GM10248 (cell line): ENCODE measurements at regions not wholly inside any gene's neighbourhood (a gene's known extent, or its start where the extent isn't known, plus 50 kb on each side); places are given as distances from the start of the nearest gene placed in this dataset.

ENCODE experiments used
- CTCF ChIA-PET: fragments of 300-600 bp; sonication (Branson Sonifier 250); formaldehyde crosslinking; extraction: SDS; loops from one replicate; lab custom pipeline; 2021; ENCODE audit warnings: antibody characterized with exemption; lab: Yijun Ruan, JAX
- POLR2A ChIA-PET: fragments of 350-650 bp; sonication (Branson Sonifier 250); formaldehyde crosslinking; extraction: SDS; loops from one replicate; lab custom pipeline; 2020; ENCODE audit warnings: antibody characterized with exemption; lab: Yijun Ruan, JAX
- DNase-seq: peaks from one replicate; pipeline ENCODE4 v3.0.0; 2012; ENCODE audit errors: extremely low spot score
- CTCF ChIP-seq: IDR thresholded peaks from 2 replicates; pipeline ENCODE4 v1.5.1; 2012; ENCODE audit warnings: mild to moderate bottlenecking, low read depth; ENCODE audit errors: extremely low read depth, missing control alignments, control extremely low read depth

GRCh38 chr1:168400139-168400538, 119.5 kb downstream of the TBX19 start:
- POLR2A ChIA-PET = no interaction called here
- CTCF ChIA-PET = interaction anchor here (1.0 to 1.3 kb wide), 2 partner anchors 58 to 948 kb away, joined by 3 to 4 read pairs; no protein-coding TSS in a partner anchor
- DNase-seq = no peak
- no peak for TF ChIP-seq CTCF

- CTCF ChIA-PET = no interaction called here
- DNase-seq = no peak
- POLR2A ChIA-PET = no interaction called here
- TF ChIP-seq CTCF = no peak
Observed at GRCh38 chr1:168397806-168398205, 117.1 kb downstream of the TBX19 start.

GRCh38 chr1:168396940-168397684, 116.4 kb downstream of the TBX19 start:
- TF ChIP-seq CTCF = no peak
- CTCF ChIA-PET = interaction anchor here (0.7 kb wide), 1 partner anchor 737 kb away, joined by 3 read pairs; no protein-coding TSS in a partner anchor

GRCh38 chr1:168396508-168396907, 115.8 kb downstream of the TBX19 start:
- CTCF ChIA-PET = no interaction called here
- no peak for TF ChIP-seq CTCF
- DNase-seq = no peak
- POLR2A ChIA-PET = no interaction called here

More at GRCh38 chr1:168396940-168397684, 116.4 kb downstream of the TBX19 start:
- DNase-seq = no peak
- POLR2A ChIA-PET = no interaction called here

- no peak for TF ChIP-seq CTCF
- no peak for DNase-seq
- POLR2A ChIA-PET = no interaction called here
- CTCF ChIA-PET = interaction anchor here (1.1 kb wide), 1 partner anchor 20 kb away, joined by 3 read pairs; no protein-coding TSS in a partner anchor
Observed at GRCh38 chr1:168394858-168395257, 114.2 kb downstream of the TBX19 start.

- no peak for TF ChIP-seq CTCF
- CTCF ChIA-PET = interaction anchor here (1.1 to 1.6 kb wide), 3 partner anchors 11 to 47 kb away, joined by 3 to 4 read pairs (median 3); no protein-coding TSS in a partner anchor
- POLR2A ChIA-PET = no interaction called here
- no peak for DNase-seq
Observed at GRCh38 chr1:168392958-168393549, 112.4 kb downstream of the TBX19 start.
